CD14-positive monocyte (primary cell): ENCODE measurements at regions not wholly inside any gene's neighbourhood (a gene's known extent, or its start where the extent isn't known, plus 50 kb on each side); places are given as distances from the start of the nearest gene placed in this dataset.

Source experiments
- DNase-seq, 3 donors: peaks; one replicate each; pipeline ENCODE4 v3.0.0-alpha.2; 2011 to 2022
- H2AFZ ChIP-seq: 2 replicates; pipeline ENCODE4 v1.6.0; 2012; ENCODE audit warnings: mild to moderate bottlenecking, low read depth, low read length, inconsistent platforms; ENCODE audit not compliant: insufficient read depth, poor library complexity, severe bottlenecking
- H3K27ac ChIP-seq, 2 donors: 1 replicate in 1 of 2; 2 replicates in 1 of 2; pipeline ENCODE4 v1.5.1; 2012 to 2013; ENCODE audit warnings: low read length in 2 of 2, control low read depth in 1 of 2, inconsistent platforms in 1 of 2, low read depth in 1 of 2, mild to moderate bottlenecking in 1 of 2
- H3K27me3 ChIP-seq, 2 donors: one replicate each; pipeline versions ENCODE4 v1.6.0 to v1.6.1; 2011 to 2013; ENCODE audit warnings: low read length in 2 of 2; ENCODE audit not compliant: control insufficient read depth in 2 of 2, insufficient read depth in 2 of 2
- H3K36me3 ChIP-seq, 2 donors: replicated peaks in 1 of 2; 1 replicate in 1 of 2; 2 replicates in 1 of 2; pipeline versions ENCODE4 v1.5.1 to v1.6.1; 2012 to 2013; ENCODE audit warnings: low read length in 2 of 2, control low read depth in 1 of 2, inconsistent platforms in 1 of 2, mild to moderate bottlenecking in 1 of 2; ENCODE audit not compliant: insufficient read depth in 2 of 2, control insufficient read depth in 1 of 2
- H3K4me1 ChIP-seq, 2 donors: 1 replicate in 1 of 2; 2 replicates in 1 of 2; pipeline versions ENCODE4 v1.5.1 to v1.6.1; 2012 to 2013; ENCODE audit warnings: low read length in 2 of 2, control low read depth in 1 of 2, inconsistent platforms in 1 of 2, mild to moderate bottlenecking in 1 of 2, moderate library complexity in 1 of 2; ENCODE audit not compliant: insufficient read depth in 2 of 2, control insufficient read depth in 1 of 2
- H3K4me2 ChIP-seq: replicated peaks from 2 replicates; pipeline ENCODE3; 2012; ENCODE audit warnings: low read length, moderate library complexity, mild to moderate bottlenecking; ENCODE audit not compliant: poor library complexity, severe bottlenecking; ENCODE audit errors: extremely low read depth
- H3K4me3 ChIP-seq, 3 experiments: fragments of 200-600 bp in 1 of 3; sonication (generic) in 1 of 3; replicated peaks in 1 of 3; 1 replicate in 2 of 3; 2 replicates in 1 of 3; pipeline ENCODE4 v1.5.1; 2011 to 2013; ENCODE audit warnings: low read length in 3 of 3, mild to moderate bottlenecking in 3 of 3, control low read depth in 2 of 3, low read depth in 2 of 3, inconsistent platforms in 1 of 3, moderate library complexity in 1 of 3
- H3K79me2 ChIP-seq: 2 replicates; pipeline ENCODE4 v1.6.0; 2012; ENCODE audit warnings: mild to moderate bottlenecking, control low read depth, inconsistent platforms, low read length, moderate library complexity; ENCODE audit not compliant: insufficient read depth
- H3K9ac ChIP-seq: 2 replicates; pipeline ENCODE4 v1.6.0; 2017; ENCODE audit warnings: low read length, mild to moderate bottlenecking; ENCODE audit not compliant: insufficient read depth, poor library complexity, severe bottlenecking
- H3K9me3 ChIP-seq, 2 donors: replicated peaks in 1 of 2; 1 replicate in 1 of 2; 2 replicates in 1 of 2; pipeline versions ENCODE4 v1.5.1 to v1.6.1; 2012 to 2013; ENCODE audit warnings: low read length in 2 of 2, control low read depth in 1 of 2; ENCODE audit not compliant: control insufficient read depth in 1 of 2, insufficient read depth in 1 of 2
- H4K20me1 ChIP-seq: 2 replicates; pipeline ENCODE4 v1.6.0; 2012; ENCODE audit warnings: mild to moderate bottlenecking, low read length, control low read depth, moderate library complexity; ENCODE audit not compliant: insufficient read depth
- H3K27ac Mint-ChIP-seq, 7 donors: one replicate each; pipeline ENCODE4 v1.8.0; 2020; ENCODE audit warnings: mild to moderate bottlenecking in 7 of 7, mixed read lengths in 7 of 7, moderate library complexity in 6 of 7, inconsistent platforms in 2 of 7
- H3K27me3 Mint-ChIP-seq, 3 donors: one replicate each; pipeline ENCODE4 v1.8.0; 2021 to 2022; ENCODE audit warnings: low read depth in 3 of 3, mild to moderate bottlenecking in 3 of 3, mixed read lengths in 3 of 3, moderate library complexity in 3 of 3, inconsistent platforms in 1 of 3
- H3K36me3 Mint-ChIP-seq, 2 donors: one replicate each; pipeline ENCODE4 v1.8.0; 2020; ENCODE audit warnings: mixed read lengths in 2 of 2, inconsistent platforms in 1 of 2, mild to moderate bottlenecking in 1 of 2
- H3K4me1 Mint-ChIP-seq: one replicate; pipeline ENCODE4 v1.8.0; 2020; ENCODE audit warnings: mild to moderate bottlenecking, mixed read lengths
- H3K4me3 Mint-ChIP-seq, 2 donors: one replicate each; pipeline ENCODE4 v1.8.0; 2020; ENCODE audit warnings: mild to moderate bottlenecking in 2 of 2, mixed read lengths in 2 of 2, moderate library complexity in 1 of 2
- H3K9me3 Mint-ChIP-seq, 7 donors: one replicate each; pipeline ENCODE4 v1.8.0; 2020 to 2022; ENCODE audit warnings: mixed read lengths in 7 of 7, mild to moderate bottlenecking in 6 of 7, moderate library complexity in 6 of 7, inconsistent platforms in 2 of 7
- WGBS: methylation state at CpG from one replicate; pipeline ENCODE4 v1.1.5; 2013; ENCODE audit warnings: missing lambda C conversion rate; ENCODE audit not compliant: insufficient coverage; 5-methylcytosine and 5-hydroxymethylcytosine counted together
- intact Hi-C, 2 donors: fragments of 100-400 bp; cut with micrococcal nuclease; formaldehyde crosslinking; loops; one replicate each; pipeline versions ENCODE4 v1.15.0 to v1.15.1; 2023
- TF ChIP-seq, protein P1 (sequence below): fragments of 200-600 bp; IDR thresholded peaks from one replicate; pipeline ENCODE4 v1.8.0; 2022; ENCODE audit warnings: antibody characterized with exemption, mild to moderate bottlenecking

GRCh38 chr20:7627734-7628663 lies 312.3 kb downstream of the HAO1 start:
- no peak overlapping the region for H3K4me3 ChIP-seq
- H3K79me2 ChIP-seq, result no peaks in the 10 kb centered on the region
- H3K9ac ChIP-seq, result no peak overlapping the region
- no peak overlapping the region for H3K27ac ChIP-seq
- Mint-ChIP-seq H3K9me3 (peaks cover 0 to 4% (median 1%) of the 10 kb centered on the region in 7 donors), H3K4me1 (no peaks in the 10 kb centered on the region), H3K27ac (no peak overlapping the region), H3K27me3 (no peaks in the 10 kb centered on the region), H3K36me3 (no peaks in the 10 kb centered on the region), H3K4me3 (no peak overlapping the region)
- no peaks in the 10 kb centered on the region for H3K9me3 ChIP-seq
- TF ChIP-seq, protein P1, sequence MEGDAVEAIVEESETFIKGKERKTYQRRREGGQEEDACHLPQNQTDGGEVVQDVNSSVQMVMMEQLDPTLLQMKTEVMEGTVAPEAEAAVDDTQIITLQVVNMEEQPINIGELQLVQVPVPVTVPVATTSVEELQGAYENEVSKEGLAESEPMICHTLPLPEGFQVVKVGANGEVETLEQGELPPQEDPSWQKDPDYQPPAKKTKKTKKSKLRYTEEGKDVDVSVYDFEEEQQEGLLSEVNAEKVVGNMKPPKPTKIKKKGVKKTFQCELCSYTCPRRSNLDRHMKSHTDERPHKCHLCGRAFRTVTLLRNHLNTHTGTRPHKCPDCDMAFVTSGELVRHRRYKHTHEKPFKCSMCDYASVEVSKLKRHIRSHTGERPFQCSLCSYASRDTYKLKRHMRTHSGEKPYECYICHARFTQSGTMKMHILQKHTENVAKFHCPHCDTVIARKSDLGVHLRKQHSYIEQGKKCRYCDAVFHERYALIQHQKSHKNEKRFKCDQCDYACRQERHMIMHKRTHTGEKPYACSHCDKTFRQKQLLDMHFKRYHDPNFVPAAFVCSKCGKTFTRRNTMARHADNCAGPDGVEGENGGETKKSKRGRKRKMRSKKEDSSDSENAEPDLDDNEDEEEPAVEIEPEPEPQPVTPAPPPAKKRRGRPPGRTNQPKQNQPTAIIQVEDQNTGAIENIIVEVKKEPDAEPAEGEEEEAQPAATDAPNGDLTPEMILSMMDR, result no peak
- no peak overlapping the region for H3K4me2 ChIP-seq
- H3K36me3 ChIP-seq, result no peaks in the 10 kb centered on the region
- no peaks in the 10 kb centered on the region for H3K27me3 ChIP-seq
- WGBS, result 75% methylated on average over 2 of the region's 5 CpGs
- intact Hi-C loops, result no loop called here
- no peak for DNase-seq
- H4K20me1 ChIP-seq, result no peaks in the 10 kb centered on the region
- H2AFZ ChIP-seq, result no peak overlapping the region
- H3K4me1 ChIP-seq, result no peaks in the 10 kb centered on the region

DNA sequence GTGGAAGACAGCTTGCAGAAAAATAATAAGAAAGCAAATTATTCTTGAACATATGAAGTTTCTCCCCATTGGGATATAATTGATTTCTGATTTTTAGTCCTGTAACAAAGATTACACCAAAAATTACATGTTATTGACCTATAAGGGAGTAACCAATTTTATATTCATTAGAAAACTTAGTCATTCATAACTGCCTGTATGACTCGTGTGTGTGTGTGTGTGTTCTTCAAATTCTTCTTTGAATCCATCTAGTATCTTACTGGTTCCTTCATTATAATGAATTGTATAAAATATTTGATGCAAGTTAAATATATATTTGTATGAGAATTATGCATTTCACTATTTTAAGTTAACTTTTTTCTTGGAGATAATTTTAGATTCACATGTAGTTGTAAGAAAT lies 310.4 kb downstream of the HAO1 start:
- DNase-seq, result no peak
- H3K27me3 Mint-ChIP-seq, result peaks cover 0 to 2% (median 2%) of the 10 kb centered on the region in 3 donors
- no peak overlapping the region for H3K4me3 ChIP-seq
- H4K20me1 ChIP-seq, result no peaks in the 10 kb centered on the region
- H3K36me3 Mint-ChIP-seq, result no peaks in the 10 kb centered on the region
- no peak overlapping the region for H3K27ac Mint-ChIP-seq
- no peak overlapping the region for H2AFZ ChIP-seq
- WGBS, result no CpG with 5 or more reads among the region's 1 CpG
- H3K27ac ChIP-seq, result no peak overlapping the region
- H3K9me3 Mint-ChIP-seq, result peaks cover 0 to 1% (median 0%) of the 10 kb centered on the region in 7 donors
- no peaks in the 10 kb centered on the region for H3K9me3 ChIP-seq
- intact Hi-C loops, result no loop called here
- H3K36me3 ChIP-seq, result no peaks in the 10 kb centered on the region
- H3K4me1 ChIP-seq, result no peaks in the 10 kb centered on the region
- H3K4me1 Mint-ChIP-seq, result no peaks in the 10 kb centered on the region
- no peak overlapping the region for H3K4me3 Mint-ChIP-seq
- H3K79me2 ChIP-seq, result no peaks in the 10 kb centered on the region
- H3K27me3 ChIP-seq, result no peaks in the 10 kb centered on the region
- no peak overlapping the region for H3K4me2 ChIP-seq
- H3K9ac ChIP-seq, result no peak overlapping the region
- TF ChIP-seq, protein P1, result no peak
